ENCODE measurements at regions not wholly inside any gene's neighbourhood (a gene's known extent, or its start where the extent isn't known, plus 50 kb on each side); places are given as distances from the start of the nearest gene placed in this dataset.

DNA sequence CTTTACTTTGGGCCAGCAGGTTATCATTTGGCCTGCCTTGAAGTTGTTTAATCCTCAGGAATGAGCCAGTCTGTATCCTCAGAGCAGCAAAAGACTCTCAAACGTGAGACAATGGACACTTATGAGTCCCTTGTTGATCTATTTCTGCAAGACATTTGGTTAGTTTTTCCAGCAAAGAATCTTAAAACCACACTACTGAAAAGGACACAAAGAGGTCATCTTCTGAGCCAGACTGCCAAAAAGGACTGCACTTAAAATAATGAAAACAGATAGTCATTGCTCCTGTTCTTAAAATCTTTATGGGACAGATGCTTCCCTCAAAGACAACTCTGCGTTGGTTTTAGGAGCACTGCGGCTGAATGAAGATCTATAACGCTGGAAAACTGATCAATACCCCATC is 205.7 kb upstream of the PSMD7 start:
- Histone ChIP-seq H3K36me3 (no peaks in the 10 kb centered on the region), H3K4me1 (no peaks in the 10 kb centered on the region), H3K9me3 (no peaks in the 10 kb centered on the region), H3K4me3 (ENCODE audit: low read depth, low read length) (no peak overlapping the region), H3K27me3 (peaks cover 3% of the 10 kb centered on the region)
- DNase-seq, result no peak
- TF ChIP-seq, protein P1, sequence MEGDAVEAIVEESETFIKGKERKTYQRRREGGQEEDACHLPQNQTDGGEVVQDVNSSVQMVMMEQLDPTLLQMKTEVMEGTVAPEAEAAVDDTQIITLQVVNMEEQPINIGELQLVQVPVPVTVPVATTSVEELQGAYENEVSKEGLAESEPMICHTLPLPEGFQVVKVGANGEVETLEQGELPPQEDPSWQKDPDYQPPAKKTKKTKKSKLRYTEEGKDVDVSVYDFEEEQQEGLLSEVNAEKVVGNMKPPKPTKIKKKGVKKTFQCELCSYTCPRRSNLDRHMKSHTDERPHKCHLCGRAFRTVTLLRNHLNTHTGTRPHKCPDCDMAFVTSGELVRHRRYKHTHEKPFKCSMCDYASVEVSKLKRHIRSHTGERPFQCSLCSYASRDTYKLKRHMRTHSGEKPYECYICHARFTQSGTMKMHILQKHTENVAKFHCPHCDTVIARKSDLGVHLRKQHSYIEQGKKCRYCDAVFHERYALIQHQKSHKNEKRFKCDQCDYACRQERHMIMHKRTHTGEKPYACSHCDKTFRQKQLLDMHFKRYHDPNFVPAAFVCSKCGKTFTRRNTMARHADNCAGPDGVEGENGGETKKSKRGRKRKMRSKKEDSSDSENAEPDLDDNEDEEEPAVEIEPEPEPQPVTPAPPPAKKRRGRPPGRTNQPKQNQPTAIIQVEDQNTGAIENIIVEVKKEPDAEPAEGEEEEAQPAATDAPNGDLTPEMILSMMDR (IDR thresholded peaks at IDR 0.05; ENCODE audit: low read depth, low read length), result no peak

DNA sequence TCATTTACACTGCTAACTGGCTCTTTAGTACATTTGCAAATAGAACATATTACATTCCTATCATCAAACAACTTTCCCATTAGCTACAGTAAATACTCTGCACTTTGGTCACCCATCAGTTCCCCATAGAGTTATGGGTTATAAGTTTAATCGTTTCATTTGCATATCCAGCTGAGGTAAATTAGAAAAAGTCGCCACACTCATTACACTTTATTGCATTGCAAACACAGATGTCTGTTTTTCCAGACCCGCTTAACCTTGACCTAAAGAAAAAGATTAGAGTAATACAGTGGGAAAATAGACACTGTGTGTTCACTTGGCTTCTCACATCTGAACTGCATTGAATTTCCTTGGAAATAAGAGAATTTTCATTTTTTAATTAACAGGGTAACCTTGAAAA is 213.1 kb upstream of the PSMD7 start:
- no peaks in the 10 kb centered on the region; the same call in 1 of the 2 replicates for H3K27me3 ChIP-seq
- TF ChIP-seq, protein P1 (IDR thresholded peaks at IDR 0.05; ENCODE audit: low read depth, low read length), result no peak

DNA sequence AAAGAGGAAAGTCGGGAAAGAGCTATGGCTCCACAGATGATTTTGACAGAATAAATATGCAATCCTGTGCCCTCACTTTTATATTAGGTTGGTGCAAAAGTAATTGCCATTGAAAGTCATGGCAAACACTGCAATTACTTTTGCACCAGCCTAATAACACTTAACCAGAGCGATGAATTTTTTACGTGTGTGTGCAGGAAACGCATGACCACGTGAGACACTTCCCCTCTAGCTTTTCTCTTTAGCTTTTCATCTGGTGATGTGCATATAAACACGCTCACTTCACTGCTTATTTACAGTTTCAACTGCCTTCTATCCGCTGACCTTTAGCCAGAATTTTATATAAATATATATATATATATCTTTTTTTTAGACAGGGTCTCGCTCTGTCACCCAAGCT is 216.3 kb upstream of the PSMD7 start:
- no peaks in the 10 kb centered on the region; the same call in 1 of the 2 replicates for H3K27me3 ChIP-seq
- no peak overlapping the region for H3K4me3 ChIP-seq (ENCODE audit: low read depth, low read length)
- TF ChIP-seq, protein P1 (IDR thresholded peaks at IDR 0.05; ENCODE audit: low read depth, low read length), result no peak
- DNase-seq, result no peak
- H3K4me1 ChIP-seq, result no peaks in the 10 kb centered on the region
- H3K36me3 ChIP-seq, result no peaks in the 10 kb centered on the region
- 0 out of 2 replicates have a peak, but pooled peaks cover 2% of the 10 kb centered on the region for H3K9me3 ChIP-seq

More for the DNA sequence above, 213.1 kb upstream of the PSMD7 start:
- DNase-seq, result no peak
- no peak overlapping the region for H3K4me3 ChIP-seq (ENCODE audit: low read depth, low read length)
- H3K36me3 ChIP-seq, result no peaks in the 10 kb centered on the region
- H3K9me3 ChIP-seq, result no peaks in the 10 kb centered on the region
- no peaks in the 10 kb centered on the region for H3K4me1 ChIP-seq

DNA sequence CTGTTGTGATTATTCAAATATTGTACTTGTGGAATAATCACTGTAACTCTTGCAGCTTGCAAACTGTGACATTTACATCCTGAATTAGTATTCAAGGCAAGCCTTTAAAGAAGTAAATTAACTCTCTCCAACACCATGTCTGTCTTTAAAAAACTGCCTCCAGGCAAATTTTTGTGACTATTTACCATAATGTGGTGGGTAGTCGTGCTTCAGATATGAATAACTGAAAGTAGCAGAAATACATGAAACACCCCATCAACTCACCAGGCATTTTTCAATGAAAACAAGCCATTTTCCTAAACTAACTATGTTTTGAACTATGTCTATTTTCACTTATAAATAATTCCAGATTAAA is 217.4 kb upstream of the PSMD7 start:
- no peaks in the 10 kb centered on the region; the same call in 1 of the 2 replicates for H3K27me3 ChIP-seq
- 0 out of 2 replicates have a peak, but pooled peaks cover 2% of the 10 kb centered on the region for H3K9me3 ChIP-seq
- TF ChIP-seq, protein P1 (IDR thresholded peaks at IDR 0.05; ENCODE audit: low read depth, low read length), result no peak
- no peaks in the 10 kb centered on the region for H3K4me1 ChIP-seq
- H3K36me3 ChIP-seq, result no peaks in the 10 kb centered on the region
- H3K4me3 ChIP-seq (ENCODE audit: low read depth, low read length), result no peak overlapping the region
- DNase-seq, result no peak

DNA sequence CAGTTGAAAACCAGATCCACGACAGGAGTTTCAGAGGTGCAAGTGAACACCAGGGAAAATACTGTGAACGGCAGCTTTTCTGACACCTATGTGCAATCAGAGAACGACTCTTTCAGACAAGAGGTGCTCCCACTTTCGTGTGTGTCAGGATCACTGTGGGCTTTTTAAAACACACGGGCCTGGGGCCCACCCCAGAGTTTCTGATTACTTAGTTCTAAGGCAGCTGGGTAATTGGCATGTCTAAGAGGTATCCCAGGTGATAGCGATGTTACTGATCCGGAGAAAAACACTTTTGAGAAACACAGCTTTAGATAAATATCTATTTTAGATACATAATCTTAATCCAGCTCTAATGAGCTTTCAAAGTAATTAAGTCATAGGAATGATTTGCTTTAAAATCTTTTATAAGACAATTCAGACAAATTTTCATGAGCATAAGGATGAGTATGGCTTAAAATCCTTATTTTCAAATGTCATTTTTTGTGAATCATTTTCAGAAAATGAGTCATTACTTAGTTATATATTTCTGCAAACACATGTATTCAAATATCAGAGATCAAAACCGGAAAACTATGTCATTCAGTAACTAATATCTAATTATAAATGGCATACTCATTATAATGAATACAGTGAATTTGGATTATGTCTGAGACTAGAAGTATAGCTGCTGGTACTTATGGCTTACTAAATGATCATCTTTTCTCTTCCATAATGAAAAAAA is 217.9 kb upstream of the PSMD7 start:
- H3K36me3 ChIP-seq, result no peaks in the 10 kb centered on the region
- H3K4me1 ChIP-seq, result no peaks in the 10 kb centered on the region
- no peak for DNase-seq
- no peak overlapping the region for H3K4me3 ChIP-seq (ENCODE audit: low read depth, low read length)
- no peaks in the 10 kb centered on the region; the same call in 1 of the 2 replicates for H3K27me3 ChIP-seq
- 0 out of 2 replicates have a peak, but pooled peaks cover 2% of the 10 kb centered on the region for H3K9me3 ChIP-seq
- TF ChIP-seq, protein P1 (IDR thresholded peaks at IDR 0.05; ENCODE audit: low read depth, low read length), result no peak

DNA sequence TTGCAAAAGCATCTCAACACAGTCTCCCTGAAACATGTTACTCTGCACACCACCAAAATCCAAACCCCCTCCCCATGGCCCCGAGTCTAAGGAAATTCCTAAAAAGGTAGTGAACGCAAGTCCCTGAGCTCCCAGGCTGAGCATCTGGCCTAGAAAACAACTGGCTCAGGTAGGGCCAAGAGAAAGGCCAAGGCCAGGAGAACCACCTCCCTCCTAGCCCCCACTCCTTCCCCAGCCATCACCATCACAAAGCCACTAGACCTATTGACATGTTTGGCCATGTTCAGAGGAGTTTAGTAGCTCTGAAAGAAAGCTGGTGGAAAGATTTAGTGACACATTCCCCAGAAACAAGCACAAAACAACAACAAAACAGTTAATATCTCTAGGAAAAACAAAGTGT is 220.0 kb upstream of the PSMD7 start:
- Histone ChIP-seq H3K36me3 (no peaks in the 10 kb centered on the region), H3K4me3 (ENCODE audit: low read depth, low read length) (no peak overlapping the region), H3K4me1 (no peaks in the 10 kb centered on the region), H3K9me3 (0 out of 2 replicates have a peak, but pooled peaks cover 2% of the 10 kb centered on the region), H3K27me3 (no peaks in the 10 kb centered on the region)
- DNase-seq, result no peak
- TF ChIP-seq, protein P1 (IDR thresholded peaks at IDR 0.05; ENCODE audit: low read depth, low read length), result no peak
